SH-SY5Y (cell line): ENCODE measurements at regions not wholly inside any gene's neighbourhood (a gene's known extent, or its start where the extent isn't known, plus 50 kb on each side); places are given as distances from the start of the nearest gene placed in this dataset.

Experiments
- GATA2 ChIP-seq: IDR thresholded peaks from 2 replicates; pipeline ENCODE4 v1.6.1; 2011; ENCODE audit warnings: mild to moderate bottlenecking, low read depth, low read length
- GATA3 ChIP-seq: IDR thresholded peaks from 2 replicates; pipeline ENCODE4 v1.6.1; 2011; ENCODE audit warnings: low read depth, mild to moderate bottlenecking, low read length, moderate library complexity

DNA sequence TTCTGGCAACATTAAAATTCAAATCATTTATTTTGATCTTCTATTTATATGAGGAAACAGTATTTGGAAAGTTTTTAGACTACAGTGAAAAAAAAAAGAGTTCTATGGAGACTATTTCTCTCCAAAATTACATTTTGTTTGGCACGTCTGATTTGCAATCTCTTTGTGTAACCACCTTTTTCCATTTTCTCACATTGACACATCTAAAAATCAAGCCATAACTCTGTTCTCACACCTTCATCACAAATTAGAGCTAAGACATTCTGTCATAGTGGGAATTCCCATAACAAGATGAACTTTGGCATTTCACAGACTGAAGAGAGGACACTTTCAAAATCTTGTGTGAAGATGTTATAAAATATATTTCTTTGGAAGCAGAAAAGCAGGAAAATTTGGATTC lies 468.9 kb downstream of the GRIA2 start:
- TF ChIP-seq GATA2 = no peak
- TF ChIP-seq GATA3 = no peak
